ENCODE measurements at regions not wholly inside any gene's neighbourhood (a gene's known extent, or its start where the extent isn't known, plus 50 kb on each side); places are given as distances from the start of the nearest gene placed in this dataset.

- TF ChIP-seq CTCF (IDR thresholded peaks at IDR 0.05; ENCODE audit: low read depth, low read length, poor library complexity, severe bottlenecking) (no peak), EZH2phosphoT487 (IDR thresholded peaks at IDR 0.05; ENCODE audit: borderline replicate concordance, low read length) (no peak)
Measured at GRCh38 chr3:8187996-8188395, 313.6 kb upstream of the LMCD1 start.

Data from DOHH2 (cell line).